ENCODE measurements at regions not wholly inside any gene's neighbourhood (a gene's known extent, or its start where the extent isn't known, plus 50 kb on each side); places are given as distances from the start of the nearest gene placed in this dataset.

DNA sequence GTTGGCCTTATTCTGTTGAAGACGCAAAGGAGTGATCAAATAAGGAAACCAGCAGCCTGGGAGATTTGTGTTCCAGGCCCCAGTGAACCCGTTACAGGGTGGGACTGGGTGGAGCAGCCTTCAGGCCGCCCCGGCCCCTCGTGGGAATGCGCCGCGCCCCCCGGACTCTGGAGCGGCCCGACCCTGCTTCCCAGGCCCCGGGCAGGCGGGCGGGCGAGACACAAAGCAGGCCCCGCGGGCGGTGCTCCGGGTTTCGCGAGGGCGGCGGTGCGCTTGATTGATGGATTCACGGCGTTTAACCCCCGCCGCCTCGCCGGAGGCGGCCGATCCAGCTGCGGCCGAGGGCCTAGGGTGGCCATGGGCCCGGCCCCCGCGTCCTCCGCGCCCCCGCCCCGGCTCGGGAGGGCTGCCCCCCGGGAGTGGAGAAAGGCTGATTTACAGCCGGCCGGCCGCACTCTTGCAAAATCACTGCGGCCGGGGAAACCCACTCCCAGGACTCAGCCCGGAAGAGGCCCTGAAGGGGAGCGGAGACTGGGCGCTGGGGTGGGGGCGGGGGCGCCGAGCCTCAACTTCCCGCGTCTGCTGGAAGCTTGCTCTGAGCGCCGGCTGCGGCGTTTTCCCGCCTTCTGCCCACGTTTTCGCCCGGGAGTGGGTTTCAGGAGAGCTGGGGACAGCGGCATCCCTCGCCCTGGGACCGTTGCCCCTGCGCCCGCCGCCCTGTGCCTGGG lies 299.6 kb upstream of the NFE2L3 start:
- TF ChIP-seq, protein P1, sequence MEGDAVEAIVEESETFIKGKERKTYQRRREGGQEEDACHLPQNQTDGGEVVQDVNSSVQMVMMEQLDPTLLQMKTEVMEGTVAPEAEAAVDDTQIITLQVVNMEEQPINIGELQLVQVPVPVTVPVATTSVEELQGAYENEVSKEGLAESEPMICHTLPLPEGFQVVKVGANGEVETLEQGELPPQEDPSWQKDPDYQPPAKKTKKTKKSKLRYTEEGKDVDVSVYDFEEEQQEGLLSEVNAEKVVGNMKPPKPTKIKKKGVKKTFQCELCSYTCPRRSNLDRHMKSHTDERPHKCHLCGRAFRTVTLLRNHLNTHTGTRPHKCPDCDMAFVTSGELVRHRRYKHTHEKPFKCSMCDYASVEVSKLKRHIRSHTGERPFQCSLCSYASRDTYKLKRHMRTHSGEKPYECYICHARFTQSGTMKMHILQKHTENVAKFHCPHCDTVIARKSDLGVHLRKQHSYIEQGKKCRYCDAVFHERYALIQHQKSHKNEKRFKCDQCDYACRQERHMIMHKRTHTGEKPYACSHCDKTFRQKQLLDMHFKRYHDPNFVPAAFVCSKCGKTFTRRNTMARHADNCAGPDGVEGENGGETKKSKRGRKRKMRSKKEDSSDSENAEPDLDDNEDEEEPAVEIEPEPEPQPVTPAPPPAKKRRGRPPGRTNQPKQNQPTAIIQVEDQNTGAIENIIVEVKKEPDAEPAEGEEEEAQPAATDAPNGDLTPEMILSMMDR (conservative IDR thresholded peaks at IDR 0.05; ENCODE audit: low read depth, low read length) = no peak
- TF ChIP-seq EZH2 (IDR thresholded peaks at IDR 0.05; ENCODE audit: borderline replicate concordance, low read depth, low read length, poor library complexity, severe bottlenecking) = no peak
